Astrocyte of the hippocampus (primary cell): ENCODE measurements at regions not wholly inside any gene's neighbourhood (a gene's known extent, or its start where the extent isn't known, plus 50 kb on each side); places are given as distances from the start of the nearest gene placed in this dataset.

ENCODE experiments used
- DNase-seq: peaks from one replicate; pipeline ENCODE4 v3.0.0; 2011; ENCODE audit warnings: low read depth, low spot score

GRCh38 chr12:53803194-53803593, 51.4 kb upstream of the CISTR start:
- no peak for DNase-seq

GRCh38 chr12:53803703-53804102, 51.9 kb upstream of the CISTR start:
- no peak for DNase-seq

GRCh38 chr12:53804429-53804828, 52.6 kb upstream of the CISTR start:
- no peak for DNase-seq

GRCh38 chr12:53805067-53805466, 53.3 kb upstream of the CISTR start:
- no peak for DNase-seq

- DNase-seq: no peak
Observed at GRCh38 chr12:53805791-53806190, 54.0 kb upstream of the CISTR start.

- DNase-seq: peak; percentile 27
Observed at GRCh38 chr12:53806721-53807120, 54.9 kb upstream of the CISTR start.

- DNase-seq: no peak
Observed at GRCh38 chr12:53807322-53807860, 55.6 kb upstream of the CISTR start.

GRCh38 chr12:53808023-53808705, 56.4 kb upstream of the CISTR start:
- DNase-seq: no peak

- DNase-seq: no peak
Observed at GRCh38 chr12:53809005-53809404, 57.2 kb upstream of the CISTR start.

- DNase-seq: no peak
Observed at GRCh38 chr12:53810950-53811349, 59.2 kb upstream of the CISTR start.

- DNase-seq: no peak
Observed at GRCh38 chr12:53811606-53812005, 59.8 kb upstream of the CISTR start.

- DNase-seq: no peak
Observed at GRCh38 chr12:53816360-53817020, 64.7 kb upstream of the CISTR start.

- DNase-seq: no peak
Observed at GRCh38 chr12:53817021-53817389, 65.2 kb upstream of the CISTR start.

- no peak for DNase-seq
Observed at GRCh38 chr12:53820514-53821306, 68.9 kb upstream of the CISTR start.

- no peak for DNase-seq
Observed at GRCh38 chr12:53824001-53824712, 72.4 kb upstream of the CISTR start.

- no peak for DNase-seq
Observed at GRCh38 chr12:53825246-53826081, 73.7 kb upstream of the CISTR start.

- no peak for DNase-seq
Observed at GRCh38 chr12:53827306-53827705, 75.5 kb upstream of the CISTR start.

- no peak for DNase-seq
Observed at GRCh38 chr12:53828598-53828997, 76.8 kb upstream of the CISTR start.

- DNase-seq: no peak
Observed at GRCh38 chr12:53829130-53829819, 77.5 kb upstream of the CISTR start.

GRCh38 chr12:53830631-53831030, 78.9 kb upstream of the CISTR start:
- no peak for DNase-seq
